HUES64 (cell line): ENCODE measurements at regions not wholly inside any gene's neighbourhood (a gene's known extent, or its start where the extent isn't known, plus 50 kb on each side); places are given as distances from the start of the nearest gene placed in this dataset.

Source experiments
- H3K27ac ChIP-seq: 2 replicates; pipeline ENCODE4 v1.7.0; 2013; ENCODE audit warnings: low read depth, low read length, inconsistent platforms
- H3K27me3 ChIP-seq: 2 replicates; pipeline ENCODE4 v1.6.1; 2013; ENCODE audit warnings: mild to moderate bottlenecking, low read length; ENCODE audit not compliant: insufficient read depth
- H3K36me3 ChIP-seq: 2 replicates; pipeline ENCODE4 v1.6.1; 2013; ENCODE audit warnings: mild to moderate bottlenecking, low read length; ENCODE audit not compliant: insufficient read depth
- H3K4me1 ChIP-seq: 2 replicates; pipeline ENCODE4 v1.6.1; 2013; ENCODE audit warnings: mild to moderate bottlenecking, low read length, moderate library complexity; ENCODE audit not compliant: insufficient read depth
- H3K4me3 ChIP-seq: 2 replicates; pipeline ENCODE4 v1.5.1; 2013; ENCODE audit warnings: mild to moderate bottlenecking, low read length, moderate library complexity
- H3K9ac ChIP-seq: 2 replicates; pipeline ENCODE4 v1.6.1; 2013; ENCODE audit warnings: mild to moderate bottlenecking, low read depth, low read length
- H3K9me3 ChIP-seq: 2 replicates; pipeline ENCODE4 v1.6.1; 2013; ENCODE audit warnings: low read depth, low read length; ENCODE audit not compliant: insufficient read depth
- WGBS: fragments of 150-250, 120-280 bp; methylation state at CpG from one replicate; pipeline ENCODE4 v1.1.7; 2013; ENCODE audit warnings: missing lambda C conversion rate; 5-methylcytosine and 5-hydroxymethylcytosine counted together

DNA sequence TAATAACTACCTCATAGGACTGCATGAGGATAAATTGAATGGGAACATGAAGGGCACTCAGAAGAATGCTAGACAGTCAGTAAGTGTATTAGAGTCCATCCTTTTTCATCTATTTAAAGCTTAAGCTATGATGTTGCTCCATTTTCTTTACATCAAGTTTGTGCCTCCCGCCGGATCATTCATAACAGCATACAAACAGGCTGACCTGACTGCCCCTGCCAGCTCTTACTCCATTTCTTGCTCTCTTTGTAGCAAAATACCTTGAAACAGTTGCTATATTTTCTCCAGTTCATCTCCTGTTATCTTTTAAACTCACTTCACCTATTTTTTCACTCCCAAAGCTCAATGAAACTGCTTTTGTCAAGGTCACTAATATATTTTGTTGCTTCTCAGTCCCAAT lies 315.6 kb upstream of the ALCAM start:
- WGBS = 97% methylated on average over 2 of the region's 2 CpGs
- H3K36me3 ChIP-seq = no peaks in the 10 kb centered on the region

DNA sequence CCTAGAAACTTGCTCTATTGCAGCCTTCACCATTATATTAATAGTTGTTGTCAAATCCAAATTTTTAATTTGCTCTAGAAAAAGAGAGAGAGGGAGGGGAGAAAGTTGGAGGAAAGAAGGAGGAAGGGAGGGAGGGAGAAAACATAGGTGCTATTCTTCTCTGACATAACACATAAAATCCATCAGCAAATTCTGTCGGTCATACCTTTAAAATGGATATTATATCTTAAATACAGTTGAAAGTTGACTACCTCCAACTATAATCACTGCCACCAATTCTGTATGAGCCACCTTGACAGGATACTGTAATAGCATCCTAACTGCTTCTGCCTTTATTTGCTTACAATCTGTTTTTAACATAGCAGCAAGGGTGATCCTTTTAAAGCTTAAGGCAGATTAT lies 314.7 kb upstream of the ALCAM start:
- H3K9me3 ChIP-seq = no peaks in the 10 kb centered on the region
- H3K4me1 ChIP-seq = no peaks in the 10 kb centered on the region
- no peaks in the 10 kb centered on the region for H3K27me3 ChIP-seq
- WGBS = 100% methylated on average over 1 of the region's 1 CpG
- H3K9ac ChIP-seq = no peak overlapping the region
- no peak overlapping the region for H3K4me3 ChIP-seq
- H3K36me3 ChIP-seq = no peaks in the 10 kb centered on the region
- H3K27ac ChIP-seq = no peak overlapping the region

More for the DNA sequence above, 315.6 kb upstream of the ALCAM start:
- H3K27ac ChIP-seq = no peak overlapping the region
- H3K9ac ChIP-seq = no peak overlapping the region
- no peaks in the 10 kb centered on the region for H3K9me3 ChIP-seq
- no peaks in the 10 kb centered on the region for H3K4me1 ChIP-seq
- H3K4me3 ChIP-seq = no peak overlapping the region
- H3K27me3 ChIP-seq = no peaks in the 10 kb centered on the region

DNA sequence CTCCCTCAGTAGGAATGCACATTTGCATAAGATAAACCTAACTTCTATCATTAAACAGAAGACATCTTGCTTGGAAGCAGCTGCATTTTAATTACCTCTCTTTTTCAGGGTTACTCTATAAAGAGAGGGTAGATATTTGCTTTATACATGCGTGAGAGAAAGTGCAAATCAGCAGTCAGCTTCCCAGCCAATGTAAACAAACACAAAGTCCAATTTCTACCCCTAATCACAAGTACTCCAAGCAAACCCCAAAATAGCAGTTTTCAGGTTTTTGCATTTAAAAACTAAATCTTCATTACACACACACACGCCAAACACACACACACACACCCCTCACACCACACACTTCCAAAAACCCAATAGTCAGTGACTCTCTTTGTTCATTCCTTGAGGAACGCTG lies 303.9 kb upstream of the ALCAM start:
- no peaks in the 10 kb centered on the region for H3K9me3 ChIP-seq
- no peak overlapping the region for H3K4me3 ChIP-seq
- H3K27ac ChIP-seq = no peak overlapping the region
- no peak overlapping the region for H3K9ac ChIP-seq
- WGBS = 62% methylated on average over 3 of the region's 3 CpGs
- H3K27me3 ChIP-seq = no peaks in the 10 kb centered on the region
- H3K4me1 ChIP-seq = no peaks in the 10 kb centered on the region; the same call in 1 of the 2 replicates
- H3K36me3 ChIP-seq = no peaks in the 10 kb centered on the region

DNA sequence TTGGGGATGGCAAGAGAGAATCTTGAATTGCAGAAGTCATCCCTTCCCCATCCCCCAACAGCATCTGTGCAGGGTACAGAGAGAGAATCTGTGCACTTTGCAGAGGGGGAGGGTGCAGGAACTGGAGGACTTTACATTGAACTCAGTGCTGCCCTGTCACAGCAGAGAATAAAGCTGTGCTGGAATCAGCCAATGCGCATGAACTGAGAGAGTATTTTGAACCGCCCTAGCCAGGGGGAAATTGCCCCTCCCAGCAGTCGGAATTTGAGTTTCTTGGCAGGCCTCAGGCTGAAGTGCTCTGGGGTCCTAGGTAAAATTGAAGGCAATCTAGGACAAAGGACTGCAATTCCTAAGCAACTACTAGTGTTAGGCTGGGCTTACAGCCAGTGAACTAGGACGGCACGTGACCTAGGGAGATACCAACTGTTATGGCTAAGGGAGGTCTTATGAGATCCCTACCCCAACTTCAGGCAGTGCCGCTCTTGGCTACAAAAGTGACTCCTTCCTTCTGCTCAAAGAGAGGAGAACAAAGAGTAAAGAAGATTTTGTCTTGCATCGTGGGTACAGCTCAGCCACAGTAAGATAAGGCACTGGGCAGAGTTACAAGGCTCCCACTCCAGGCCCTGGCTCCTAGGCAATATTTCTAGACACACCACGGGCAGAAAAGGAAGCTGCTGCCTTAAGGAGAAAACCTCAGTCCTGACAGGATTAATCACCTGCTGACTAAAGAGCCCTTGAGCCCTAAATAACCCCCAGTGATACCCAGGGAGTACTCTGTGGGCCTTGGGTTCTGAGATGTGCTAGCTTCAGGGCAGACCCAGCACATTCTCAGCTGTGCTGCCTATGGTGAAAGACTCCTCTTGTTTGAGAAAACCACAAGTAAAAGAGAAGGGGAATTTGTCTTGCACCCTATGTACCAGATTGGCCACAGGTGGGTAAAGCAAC lies 300.5 kb upstream of the ALCAM start:
- H3K9me3 ChIP-seq = no peaks in the 10 kb centered on the region
- no peak overlapping the region for H3K9ac ChIP-seq
- H3K4me1 ChIP-seq = no peaks in the 10 kb centered on the region; the same call in 1 of the 2 replicates
- H3K4me3 ChIP-seq = no peak overlapping the region
- no peaks in the 10 kb centered on the region for H3K36me3 ChIP-seq
- WGBS = 94% methylated on average over 8 of the region's 8 CpGs
- H3K27me3 ChIP-seq = no peaks in the 10 kb centered on the region
- no peak overlapping the region for H3K27ac ChIP-seq

DNA sequence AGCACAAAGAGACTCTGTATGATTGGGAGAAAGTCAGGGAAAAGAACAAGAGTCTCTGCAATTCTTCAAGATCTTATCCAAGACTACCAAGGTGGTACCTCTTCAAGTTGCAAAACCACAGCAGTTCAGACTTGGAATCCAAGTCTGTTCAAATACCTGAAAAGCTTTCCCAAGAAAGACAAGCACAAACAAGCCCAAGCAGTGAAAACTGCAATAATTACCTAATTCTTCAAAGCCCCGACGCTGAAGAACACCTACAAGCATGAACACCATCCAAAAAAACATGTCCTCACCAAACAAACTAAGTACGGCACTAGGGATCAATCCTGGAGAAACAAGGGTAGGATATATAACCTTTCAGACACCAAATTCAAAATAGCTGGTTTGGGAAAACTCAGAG lies 299.3 kb upstream of the ALCAM start:
- Histone ChIP-seq H3K4me1 (no peaks in the 10 kb centered on the region; the same call in 1 of the 2 replicates), H3K36me3 (no peaks in the 10 kb centered on the region), H3K9ac (no peak overlapping the region), H3K4me3 (no peak overlapping the region), H3K9me3 (no peaks in the 10 kb centered on the region), H3K27me3 (no peaks in the 10 kb centered on the region), H3K27ac (no peak overlapping the region)
- 64% methylated on average over 3 of the region's 3 CpGs for WGBS

DNA sequence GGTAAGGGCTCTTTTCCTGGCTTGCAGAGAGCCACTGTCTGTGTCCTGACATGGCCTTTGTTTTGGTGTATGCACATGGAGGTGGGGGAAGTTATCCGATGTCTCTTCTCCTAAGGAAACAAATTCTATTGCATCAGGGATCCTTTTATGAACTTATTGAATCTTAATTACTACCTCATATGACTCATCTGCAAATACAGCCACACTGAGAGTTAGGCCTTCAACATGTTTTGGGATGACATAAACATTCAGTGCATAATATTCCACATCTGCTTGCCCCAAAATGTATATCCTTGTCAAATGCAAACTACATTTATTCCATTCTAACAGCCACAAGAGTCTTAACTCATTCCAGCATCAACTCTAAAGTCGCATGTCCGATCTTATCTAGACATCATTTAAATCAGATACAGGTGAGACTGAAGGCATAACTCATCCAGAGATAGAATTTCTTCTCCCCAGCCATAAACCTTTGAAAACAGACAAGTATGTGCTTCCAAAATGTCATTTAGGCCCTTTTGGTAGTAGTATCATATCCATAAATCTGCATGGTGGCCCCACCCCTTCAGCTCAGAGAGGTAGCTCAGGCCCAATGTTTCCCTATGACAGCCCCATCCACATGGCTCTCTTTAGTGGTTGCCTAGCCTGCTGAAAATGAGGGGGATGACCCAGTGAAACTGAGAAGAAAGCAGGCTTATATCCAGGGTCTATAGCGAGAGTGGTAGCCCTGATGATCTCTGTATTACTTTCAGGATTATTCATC lies 289.5 kb upstream of the ALCAM start:
- H3K4me3 ChIP-seq = no peak overlapping the region
- H3K4me1 ChIP-seq = no peaks in the 10 kb centered on the region
- no peaks in the 10 kb centered on the region for H3K36me3 ChIP-seq
- no peaks in the 10 kb centered on the region for H3K27me3 ChIP-seq
- 97% methylated on average over 3 of the region's 4 CpGs for WGBS
- H3K9me3 ChIP-seq = peaks cover 7% of the 10 kb centered on the region; the same call in 1 of the 2 replicates
- H3K9ac ChIP-seq = no peak overlapping the region
- no peak overlapping the region for H3K27ac ChIP-seq

DNA sequence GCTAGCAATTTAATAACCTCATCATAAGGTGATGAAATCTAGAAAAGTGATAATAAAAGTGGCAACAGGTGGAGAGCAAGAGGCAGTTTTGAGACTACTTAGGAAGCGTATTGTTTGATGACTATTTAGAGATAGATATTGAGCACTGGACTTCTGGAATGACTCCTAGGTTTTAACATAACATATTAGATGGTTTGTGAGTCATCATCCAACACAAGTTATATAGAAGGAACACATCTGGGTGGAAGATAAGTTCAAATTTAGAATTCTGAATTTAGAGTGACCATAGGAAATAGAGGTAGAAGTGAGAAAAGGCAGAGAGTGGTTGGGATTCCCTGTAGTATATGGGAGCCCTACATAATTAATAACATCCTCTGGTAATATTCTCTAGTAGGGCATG lies 282.8 kb upstream of the ALCAM start:
- WGBS = 95% methylated on average over 1 of the region's 1 CpG

DNA sequence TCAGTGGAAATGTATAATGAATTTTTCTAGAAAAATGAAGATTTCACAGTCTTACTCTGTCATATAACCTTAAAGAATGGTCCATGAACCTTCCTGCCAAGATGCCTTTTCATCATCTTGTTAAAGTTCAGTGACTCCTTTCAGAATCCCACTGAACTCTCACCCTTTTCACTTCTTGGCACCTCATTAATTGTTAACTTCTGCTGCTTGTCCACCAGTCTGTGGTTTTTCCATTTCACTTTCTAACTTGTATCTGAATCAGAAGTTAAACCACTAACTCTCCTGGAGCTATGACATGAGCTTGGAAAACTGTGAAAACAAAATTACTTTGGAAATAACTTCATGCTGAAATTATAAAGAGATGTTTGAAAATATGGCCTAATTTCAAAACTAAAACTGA lies 281.2 kb upstream of the ALCAM start:
- Histone ChIP-seq H3K9me3 (peaks cover 3% of the 10 kb centered on the region; the same call in 1 of the 2 replicates), H3K36me3 (no peaks in the 10 kb centered on the region), H3K27ac (no peak overlapping the region), H3K4me1 (no peaks in the 10 kb centered on the region), H3K27me3 (no peaks in the 10 kb centered on the region), H3K4me3 (no peak overlapping the region), H3K9ac (no peak overlapping the region)

More for the DNA sequence above, 282.8 kb upstream of the ALCAM start:
- Histone ChIP-seq H3K4me1 (no peaks in the 10 kb centered on the region), H3K36me3 (no peaks in the 10 kb centered on the region), H3K27ac (no peak overlapping the region), H3K9me3 (peaks cover 3% of the 10 kb centered on the region; the same call in 1 of the 2 replicates), H3K4me3 (no peak overlapping the region), H3K9ac (no peak overlapping the region), H3K27me3 (no peaks in the 10 kb centered on the region)

DNA sequence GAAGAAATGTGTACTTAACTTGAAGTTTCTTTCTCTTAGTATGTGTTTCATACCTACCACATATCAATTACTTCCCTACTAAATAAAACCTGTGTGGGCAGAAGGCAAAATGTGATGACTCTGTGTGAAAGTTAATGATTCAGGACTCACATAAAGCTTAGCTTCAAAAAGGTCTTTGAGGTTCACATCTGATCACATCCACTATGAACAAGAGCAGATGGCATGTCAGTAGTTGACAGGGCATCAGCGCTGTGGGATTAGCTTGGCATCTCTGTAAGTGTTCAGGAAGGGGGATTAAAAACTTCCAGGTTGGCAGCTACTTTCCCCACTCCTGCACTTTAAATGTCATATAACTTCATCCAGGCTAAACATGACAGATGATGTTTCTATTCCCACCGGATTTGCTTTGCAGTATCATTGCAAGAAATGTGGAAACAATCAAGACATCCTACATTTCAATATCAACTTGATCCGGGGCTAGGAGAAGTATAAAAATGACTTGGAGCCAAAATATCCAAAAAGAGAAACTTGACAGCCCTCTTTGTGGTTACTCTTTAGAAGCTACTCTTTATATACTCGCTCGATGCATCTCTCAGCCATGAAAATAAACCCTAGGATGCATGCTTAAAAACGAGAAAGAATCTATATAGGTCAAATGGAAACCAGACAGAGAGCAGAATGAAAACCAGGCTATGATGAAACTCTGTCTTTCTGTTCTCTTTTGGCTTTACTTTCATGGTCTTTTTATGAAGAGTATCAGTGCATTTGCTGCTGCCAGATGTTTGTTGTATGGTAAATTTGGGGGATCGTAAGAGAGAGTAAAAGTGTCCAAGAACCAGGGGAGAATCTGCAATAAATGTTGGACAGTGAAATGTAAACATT lies 273.1 kb upstream of the ALCAM start:
- 85% methylated on average over 7 of the region's 7 CpGs for WGBS
- Histone ChIP-seq H3K4me3 (no peak overlapping the region), H3K9ac (no peak overlapping the region), H3K27ac (no peak overlapping the region), H3K36me3 (no peaks in the 10 kb centered on the region), H3K4me1 (0 out of 2 replicates have a peak, but pooled peaks cover 5% of the 10 kb centered on the region), H3K27me3 (no peaks in the 10 kb centered on the region), H3K9me3 (no peaks in the 10 kb centered on the region)

DNA sequence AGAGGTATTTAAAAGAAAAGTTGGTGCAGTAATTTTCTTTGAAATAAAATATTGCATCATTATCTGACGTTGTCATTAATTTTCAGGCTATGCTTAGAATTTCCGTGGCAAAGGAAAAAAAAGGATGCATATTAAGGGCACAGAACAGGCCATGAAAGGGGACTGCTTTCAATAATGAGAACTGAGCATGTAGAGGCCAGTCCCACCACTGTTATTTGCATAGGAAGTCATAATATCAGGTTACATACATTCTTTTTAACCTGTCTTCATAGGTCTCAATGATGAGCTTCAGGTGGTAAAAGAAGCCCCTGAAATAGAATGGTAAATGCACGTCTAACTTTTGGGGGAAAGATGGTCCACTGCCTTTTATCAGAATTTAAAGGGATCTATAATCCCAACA lies 272.1 kb upstream of the ALCAM start:
- Histone ChIP-seq H3K9ac (no peak overlapping the region), H3K4me3 (no peak overlapping the region), H3K27me3 (no peaks in the 10 kb centered on the region), H3K9me3 (no peaks in the 10 kb centered on the region), H3K4me1 (0 out of 2 replicates have a peak, but pooled peaks cover 5% of the 10 kb centered on the region), H3K27ac (no peak overlapping the region), H3K36me3 (no peaks in the 10 kb centered on the region)
- WGBS = 90% methylated on average over 3 of the region's 3 CpGs
